Smooth muscle cell (in vitro differentiated cells): ENCODE measurements at regions not wholly inside any gene's neighbourhood (a gene's known extent, or its start where the extent isn't known, plus 50 kb on each side); places are given as distances from the start of the nearest gene placed in this dataset.

Experiments used
- DNase-seq: peaks from one replicate; lab custom pipeline; 2025; ENCODE audit not compliant: unreplicated experiment; lab: John Stamatoyannopoulos, UW
- H2AFZ ChIP-seq: fragments of 200-600 bp; sonication (generic); 2 replicates; pipeline ENCODE4 v1.6.0; 2016; ENCODE audit warnings: antibody characterized with exemption, low read depth, mild to moderate bottlenecking
- H3F3A ChIP-seq: fragments of 200-600 bp; sonication (generic); 2 replicates; pipeline ENCODE4 v1.6.0; 2017; ENCODE audit warnings: antibody characterized with exemption, low read depth
- H3K27ac ChIP-seq: fragments of 200-600 bp; sonication (generic); 2 replicates; pipeline ENCODE4 v1.5.1; 2016; ENCODE audit warnings: low read depth, mild to moderate bottlenecking
- H3K27me3 ChIP-seq: fragments of 200-600 bp; sonication (generic); 2 replicates; pipeline ENCODE4 v1.6.1; 2016; ENCODE audit warnings: low read depth, mild to moderate bottlenecking
- H3K36me3 ChIP-seq: fragments of 200-600 bp; sonication (generic); 2 replicates; pipeline ENCODE4 v1.5.1; 2016; ENCODE audit warnings: low read depth
- H3K4me1 ChIP-seq: fragments of 200-600 bp; sonication (generic); 2 replicates; pipeline ENCODE4 v1.5.1; 2016; ENCODE audit warnings: low read depth
- H3K4me2 ChIP-seq: fragments of 200-600 bp; sonication (generic); 2 replicates; pipeline ENCODE4 v1.6.0; 2016; ENCODE audit warnings: mild to moderate bottlenecking
- H3K4me3 ChIP-seq: fragments of 200-600 bp; sonication (generic); 2 replicates; pipeline ENCODE4 v1.5.1; 2016; ENCODE audit warnings: mild to moderate bottlenecking
- H3K79me2 ChIP-seq: fragments of 200-600 bp; sonication (generic); 2 replicates; pipeline ENCODE4 v1.6.0; 2016; ENCODE audit warnings: low read depth, mild to moderate bottlenecking
- H3K9ac ChIP-seq: fragments of 200-600 bp; sonication (generic); 2 replicates; pipeline ENCODE4 v1.6.0; 2016; ENCODE audit warnings: low read depth
- H3K9me3 ChIP-seq: fragments of 200-600 bp; sonication (generic); replicated peaks from 2 replicates; pipeline ENCODE4 v1.5.1; 2016; ENCODE audit warnings: low read depth
- H4K20me1 ChIP-seq: fragments of 200-600 bp; sonication (generic); 2 replicates; pipeline ENCODE4 v1.6.0; 2016; ENCODE audit warnings: low read depth
- WGBS: methylation state at CpG from one replicate; pipeline ENCODE4 v1.1.7; 2016; ENCODE audit warnings: low lambda C conversion rate; 5-methylcytosine and 5-hydroxymethylcytosine counted together
- TF ChIP-seq, protein P1 (sequence below): fragments of 200-600 bp; sonication (generic); IDR thresholded peaks from 2 replicates; pipeline ENCODE4 v1.5.1; 2017; ENCODE audit warnings: borderline replicate concordance, mild to moderate bottlenecking, antibody characterized with exemption; ENCODE audit not compliant: insufficient read depth, poor library complexity, severe bottlenecking

DNA sequence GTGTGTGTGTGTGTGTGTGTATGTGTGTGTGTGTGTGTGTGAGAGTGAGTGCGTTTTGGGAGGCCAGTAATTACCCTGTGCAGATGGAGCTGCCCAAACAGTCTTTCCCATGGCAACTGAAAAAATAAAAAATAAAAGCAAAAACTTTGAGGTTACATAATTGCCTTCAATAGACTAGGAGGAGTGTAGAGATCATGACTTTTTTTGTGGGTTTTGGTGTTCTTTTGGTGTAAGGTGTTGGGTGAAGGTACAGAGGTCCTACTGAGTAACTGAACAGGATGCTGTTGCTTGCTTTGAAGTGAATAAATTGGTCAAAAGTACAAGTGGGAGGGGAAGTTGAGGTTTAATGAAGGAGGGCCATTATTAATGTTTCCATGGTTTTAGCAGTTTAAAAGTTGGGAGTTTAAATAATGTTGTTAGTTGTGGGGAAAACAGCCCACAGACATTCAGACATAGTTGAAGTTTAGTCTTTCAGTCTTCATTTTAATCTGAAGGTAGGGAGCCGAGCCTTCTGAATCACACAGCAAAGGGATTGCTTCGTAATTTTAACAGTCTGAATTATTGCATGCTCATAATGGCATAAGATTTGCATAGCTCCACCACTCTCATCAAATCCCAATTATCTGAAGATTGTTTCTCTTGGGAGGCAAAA lies 251.4 kb downstream of the PRL start:
- H3K79me2 ChIP-seq = peaks cover 4% of the 10 kb centered on the region
- 90% methylated on average over 3 of the region's 3 CpGs for WGBS
- DNase-seq = no peak
- H3K9me3 ChIP-seq = peaks cover 8% of the 10 kb centered on the region
- peaks cover 5% of the 10 kb centered on the region for H3F3A ChIP-seq
- H2AFZ ChIP-seq = no peak overlapping the region
- no peak overlapping the region for H3K4me2 ChIP-seq
- H3K4me1 ChIP-seq = peaks cover 3% of the 10 kb centered on the region
- no peak overlapping the region for H3K9ac ChIP-seq
- no peak overlapping the region for H3K4me3 ChIP-seq
- H3K27ac ChIP-seq = no peak overlapping the region
- TF ChIP-seq, protein P1, sequence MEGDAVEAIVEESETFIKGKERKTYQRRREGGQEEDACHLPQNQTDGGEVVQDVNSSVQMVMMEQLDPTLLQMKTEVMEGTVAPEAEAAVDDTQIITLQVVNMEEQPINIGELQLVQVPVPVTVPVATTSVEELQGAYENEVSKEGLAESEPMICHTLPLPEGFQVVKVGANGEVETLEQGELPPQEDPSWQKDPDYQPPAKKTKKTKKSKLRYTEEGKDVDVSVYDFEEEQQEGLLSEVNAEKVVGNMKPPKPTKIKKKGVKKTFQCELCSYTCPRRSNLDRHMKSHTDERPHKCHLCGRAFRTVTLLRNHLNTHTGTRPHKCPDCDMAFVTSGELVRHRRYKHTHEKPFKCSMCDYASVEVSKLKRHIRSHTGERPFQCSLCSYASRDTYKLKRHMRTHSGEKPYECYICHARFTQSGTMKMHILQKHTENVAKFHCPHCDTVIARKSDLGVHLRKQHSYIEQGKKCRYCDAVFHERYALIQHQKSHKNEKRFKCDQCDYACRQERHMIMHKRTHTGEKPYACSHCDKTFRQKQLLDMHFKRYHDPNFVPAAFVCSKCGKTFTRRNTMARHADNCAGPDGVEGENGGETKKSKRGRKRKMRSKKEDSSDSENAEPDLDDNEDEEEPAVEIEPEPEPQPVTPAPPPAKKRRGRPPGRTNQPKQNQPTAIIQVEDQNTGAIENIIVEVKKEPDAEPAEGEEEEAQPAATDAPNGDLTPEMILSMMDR = no peak
- H3K27me3 ChIP-seq = no peaks in the 10 kb centered on the region
- no peaks in the 10 kb centered on the region for H4K20me1 ChIP-seq
- no peaks in the 10 kb centered on the region for H3K36me3 ChIP-seq

DNA sequence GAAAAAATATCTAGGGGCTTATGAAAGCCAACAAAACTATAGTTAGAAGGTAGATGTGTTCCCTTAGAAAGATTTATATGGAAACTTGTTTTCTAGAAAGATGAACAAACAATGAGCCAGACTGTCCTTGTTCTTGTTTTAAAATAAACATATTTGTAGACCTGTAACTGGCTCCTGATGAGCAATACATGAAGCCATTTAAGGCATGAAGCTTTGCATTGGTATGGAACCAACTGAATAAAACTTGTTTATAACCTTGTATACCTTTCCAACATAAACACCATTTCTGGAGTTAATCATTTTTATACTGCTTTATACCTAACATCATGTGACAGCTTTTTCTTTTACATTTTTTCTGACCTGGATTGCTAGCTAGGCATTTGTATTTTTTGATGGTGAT lies 247.8 kb downstream of the PRL start:
- DNase-seq = no peak
- Histone ChIP-seq H3F3A (no peaks in the 10 kb centered on the region), H3K27me3 (no peaks in the 10 kb centered on the region), H3K4me3 (no peak overlapping the region), H3K4me2 (no peak overlapping the region), H3K27ac (no peak overlapping the region), H2AFZ (no peak overlapping the region), H3K9ac (no peak overlapping the region), H3K9me3 (no peaks in the 10 kb centered on the region), H3K4me1 (no peaks in the 10 kb centered on the region), H4K20me1 (no peaks in the 10 kb centered on the region), H3K79me2 (no peaks in the 10 kb centered on the region), H3K36me3 (no peaks in the 10 kb centered on the region)
- TF ChIP-seq, protein P1 = no peak

DNA sequence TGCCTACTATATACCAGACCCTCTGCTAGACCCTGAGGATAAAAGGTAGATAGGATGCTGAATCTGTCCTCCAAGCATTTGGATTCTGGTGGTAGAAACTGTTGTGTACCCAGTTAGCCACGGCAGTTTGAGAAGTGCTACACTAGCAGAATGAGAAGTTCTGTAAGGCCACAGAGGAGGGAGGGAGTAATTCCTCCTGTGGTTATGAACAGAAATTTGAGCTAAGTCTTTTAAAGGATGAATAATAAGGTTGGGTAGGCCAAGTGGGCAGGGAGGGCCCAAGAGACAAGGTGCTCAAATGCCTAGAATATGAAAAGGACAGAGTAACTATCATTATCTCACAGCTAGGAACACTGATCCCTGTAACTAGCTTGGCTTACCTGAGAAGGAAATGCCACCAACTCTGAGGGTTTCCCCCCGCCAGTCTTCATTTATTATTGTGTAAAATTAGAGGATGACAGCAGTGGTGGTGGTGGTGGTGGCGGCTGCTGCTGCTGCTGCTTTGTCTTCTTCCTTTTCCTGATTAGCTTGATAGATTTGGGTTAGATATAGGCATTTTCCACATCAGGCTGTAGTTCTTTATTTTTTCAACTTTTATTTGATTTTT lies 243.3 kb downstream of the PRL start:
- H3F3A ChIP-seq = no peaks in the 10 kb centered on the region
- no peaks in the 10 kb centered on the region for H3K79me2 ChIP-seq
- no peak overlapping the region for H3K4me3 ChIP-seq
- no peak overlapping the region for H3K9ac ChIP-seq
- DNase-seq = no peak
- H3K27ac ChIP-seq = no peak overlapping the region
- no peak overlapping the region for H2AFZ ChIP-seq
- no peaks in the 10 kb centered on the region for H3K36me3 ChIP-seq
- H3K4me2 ChIP-seq = no peak overlapping the region
- 81% methylated on average over 3 of the region's 3 CpGs for WGBS
- no peaks in the 10 kb centered on the region for H3K9me3 ChIP-seq
- H4K20me1 ChIP-seq = no peaks in the 10 kb centered on the region
- H3K27me3 ChIP-seq = no peaks in the 10 kb centered on the region
- TF ChIP-seq, protein P1 = no peak
- no peaks in the 10 kb centered on the region for H3K4me1 ChIP-seq

- Histone ChIP-seq H4K20me1 (no peaks in the 10 kb centered on the region), H3K79me2 (no peaks in the 10 kb centered on the region), H3K9ac (no peak overlapping the region), H3K4me1 (no peaks in the 10 kb centered on the region), H2AFZ (no peak overlapping the region), H3K27ac (no peak overlapping the region), H3K9me3 (no peaks in the 10 kb centered on the region), H3K36me3 (no peaks in the 10 kb centered on the region), H3K27me3 (no peaks in the 10 kb centered on the region), H3F3A (no peaks in the 10 kb centered on the region), H3K4me2 (no peak overlapping the region), H3K4me3 (no peak overlapping the region)
- DNase-seq = no peak
- TF ChIP-seq, protein P1 = no peak
- WGBS = 95% methylated on average over 9 of the region's 9 CpGs
Observed at GRCh38 chr6:22056398-22056797, 240.4 kb downstream of the PRL start.
